AG09319 (cell line): ENCODE measurements at regions not wholly inside any gene's neighbourhood (a gene's known extent, or its start where the extent isn't known, plus 50 kb on each side); places are given as distances from the start of the nearest gene placed in this dataset.

Experiments
- DNase-seq: peaks from one replicate; pipeline ENCODE4 v3.0.0-alpha.2; 2010; ENCODE audit warnings: low read depth; ENCODE audit errors: extremely low read depth
- CTCF ChIP-seq: IDR thresholded peaks from 2 replicates; pipeline ENCODE4 v1.5.1; 2011; ENCODE audit warnings: low read depth, mild to moderate bottlenecking, inconsistent platforms, low read length, moderate library complexity

DNA sequence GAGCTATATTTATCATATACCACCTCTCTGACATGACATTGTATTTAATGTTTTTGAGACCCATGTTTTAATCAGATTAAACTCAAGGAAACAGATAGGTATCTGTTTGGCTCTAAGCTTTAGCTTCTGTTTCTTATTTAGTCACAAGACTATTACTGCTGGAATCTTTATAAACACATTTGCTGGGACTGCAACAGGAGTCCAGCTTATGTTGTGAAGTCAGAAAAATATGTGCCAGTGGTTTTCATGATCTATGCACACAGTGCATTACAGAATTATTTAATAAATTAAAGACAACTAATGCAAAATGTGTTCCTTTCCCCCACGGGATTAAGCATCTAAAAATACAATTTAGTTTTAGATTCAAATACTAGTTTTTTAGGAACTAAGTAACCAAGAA is 338.9 kb downstream of the ZEB2 start:
- DNase-seq = no peak
- no peak for TF ChIP-seq CTCF

DNA sequence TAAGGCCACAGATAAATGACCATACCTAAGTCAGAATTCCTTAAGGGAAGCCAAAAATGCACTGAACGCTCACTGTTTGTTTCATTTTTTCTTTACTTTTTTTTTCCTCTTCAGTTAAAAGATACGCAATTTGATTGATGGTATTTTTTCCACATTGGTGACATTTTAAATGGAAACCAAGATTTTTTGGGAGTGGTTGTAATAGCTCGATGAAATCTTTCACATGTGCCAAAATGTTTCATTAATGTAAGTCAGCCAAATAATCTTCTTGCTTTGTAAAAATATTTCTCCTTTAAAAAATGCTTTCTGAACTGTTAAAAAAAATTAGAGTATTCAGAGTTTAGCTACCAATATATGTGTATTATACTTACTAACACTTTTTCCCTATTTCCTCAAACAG is 339.8 kb downstream of the ZEB2 start:
- TF ChIP-seq CTCF = no peak
- no peak for DNase-seq

DNA sequence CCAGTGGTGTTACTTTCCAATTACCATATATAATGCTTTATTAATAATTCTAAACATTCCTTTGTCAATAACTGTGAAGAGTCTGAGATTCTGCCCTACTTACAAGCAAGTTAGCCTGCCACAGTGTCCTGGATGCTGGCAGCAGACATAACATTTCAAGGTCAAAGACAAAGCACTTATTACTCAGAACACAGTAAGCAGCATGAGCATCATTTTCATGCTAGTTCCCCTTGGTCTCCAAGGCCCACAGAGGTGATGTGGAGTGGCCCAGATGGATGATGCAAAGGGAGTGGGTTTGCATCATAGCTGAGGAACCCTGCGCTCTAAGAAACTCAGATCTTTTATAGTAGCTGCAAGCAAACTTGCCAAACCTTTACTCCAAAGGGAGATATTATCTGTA is 349.7 kb downstream of the ZEB2 start:
- no peak for TF ChIP-seq CTCF
- no peak for DNase-seq

DNA sequence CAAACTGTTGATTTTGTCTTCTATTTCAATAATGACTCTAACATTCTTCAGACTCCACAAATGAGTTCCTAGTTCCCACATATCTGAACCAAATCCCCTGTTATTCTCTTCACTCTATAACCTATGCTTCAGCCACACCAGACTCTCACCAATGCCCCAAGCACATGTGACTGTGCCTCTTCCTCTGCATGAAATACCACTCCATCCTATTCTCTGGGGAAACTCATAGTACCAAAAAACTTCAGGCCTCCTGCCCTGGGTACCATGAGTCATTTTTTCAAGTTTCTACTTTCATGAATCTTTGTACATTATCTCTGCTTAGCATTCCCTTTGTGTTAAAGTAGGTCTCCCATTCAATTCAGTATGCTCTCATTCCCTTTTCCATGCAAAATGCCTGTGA is 353.2 kb downstream of the ZEB2 start:
- no peak for TF ChIP-seq CTCF

GRCh38 chr2:144165599-144166250 is 354.2 kb downstream of the ZEB2 start:
- TF ChIP-seq CTCF = no peak
- DNase-seq = no peak

More for the DNA sequence above, 353.2 kb downstream of the ZEB2 start:
- no peak for DNase-seq

DNA sequence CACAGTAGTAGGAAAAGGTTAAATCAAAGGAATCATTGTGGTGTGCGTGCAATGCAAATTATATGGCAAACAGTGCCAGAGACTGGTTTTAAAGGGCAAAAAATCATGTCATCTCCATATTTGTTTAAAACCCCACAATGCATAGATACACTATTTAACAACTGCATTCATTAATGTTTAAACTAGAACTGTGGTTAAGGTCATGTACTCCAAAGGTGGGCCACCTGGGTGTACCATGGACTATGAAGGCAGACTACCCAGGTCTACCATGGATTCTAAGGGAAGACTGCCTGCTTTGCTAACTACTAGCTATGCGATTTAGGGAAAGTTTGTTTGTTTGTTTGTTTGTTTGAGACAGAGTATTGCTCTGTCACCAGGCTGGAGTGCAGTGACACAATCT is 356.3 kb downstream of the ZEB2 start:
- TF ChIP-seq CTCF = no peak
- no peak for DNase-seq

DNA sequence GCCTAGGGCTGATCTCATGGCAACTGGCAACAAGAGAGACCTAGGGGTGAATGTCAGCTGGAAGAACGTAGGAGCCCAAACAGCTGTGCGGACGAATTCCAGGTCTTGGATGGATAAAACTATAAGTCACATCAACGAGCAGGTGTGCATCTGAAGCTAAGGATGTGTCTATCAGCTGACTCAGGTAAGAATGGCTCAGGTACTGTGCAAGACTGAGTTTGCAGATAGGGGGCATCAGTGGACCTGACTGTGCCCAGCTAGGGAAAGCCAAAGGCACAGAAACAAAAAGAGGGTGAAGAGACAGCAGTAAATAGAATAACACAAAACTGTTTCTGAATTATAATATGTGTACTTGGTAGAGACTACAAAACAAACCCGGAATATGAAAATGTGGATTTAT is 357.3 kb downstream of the ZEB2 start:
- TF ChIP-seq CTCF = no peak; the same call in 1 of the 2 replicates
- no peak for DNase-seq
